HT1080 (cell line): ENCODE measurements at regions not wholly inside any gene's neighbourhood (a gene's known extent, or its start where the extent isn't known, plus 50 kb on each side); places are given as distances from the start of the nearest gene placed in this dataset.
A peak's percentile ranks its signal among the peaks of the same experiment; 100 is the strongest.

Source experiments
- DNase-seq: peaks from one replicate; pipeline ENCODE4 v3.0.0-alpha.2; 2015; ENCODE audit warnings: low read depth

- DNase-seq: no peak
Observed at GRCh38 chr1:58312461-58312860, 234.1 kb downstream of the OMA1 start.

GRCh38 chr1:58310881-58311280 lies 235.6 kb downstream of the OMA1 start:
- DNase-seq: no peak

- DNase-seq: no peak
Observed at GRCh38 chr1:58310469-58310868, 236.1 kb downstream of the OMA1 start.

GRCh38 chr1:58308206-58308605 lies 238.3 kb downstream of the OMA1 start:
- no peak for DNase-seq

GRCh38 chr1:58307431-58307830 lies 239.1 kb downstream of the OMA1 start:
- no peak for DNase-seq

- no peak for DNase-seq
Observed at GRCh38 chr1:58305622-58306021, 240.9 kb downstream of the OMA1 start.

- no peak for DNase-seq
Observed at GRCh38 chr1:58304346-58304975, 242.1 kb downstream of the OMA1 start.

GRCh38 chr1:58303841-58304240 lies 242.7 kb downstream of the OMA1 start:
- DNase-seq: no peak

- DNase-seq: no peak
Observed at GRCh38 chr1:58293388-58293787, 253.1 kb downstream of the OMA1 start.

GRCh38 chr1:58290685-58291372 lies 255.7 kb downstream of the OMA1 start:
- DNase-seq: peak; percentile 10

GRCh38 chr1:58288624-58289142 lies 257.8 kb downstream of the OMA1 start:
- no peak for DNase-seq

GRCh38 chr1:58287894-58288623 lies 258.5 kb downstream of the OMA1 start:
- no peak for DNase-seq

- DNase-seq: no peak
Observed at GRCh38 chr1:58284225-58284510, 262.4 kb downstream of the OMA1 start.

- DNase-seq: no peak
Observed at GRCh38 chr1:58283388-58284224, 262.9 kb downstream of the OMA1 start.

GRCh38 chr1:58282623-58283387 lies 263.7 kb downstream of the OMA1 start:
- DNase-seq: no peak

GRCh38 chr1:58266242-58266641 lies 280.3 kb downstream of the OMA1 start:
- DNase-seq: no peak

GRCh38 chr1:58264462-58264861 lies 282.1 kb downstream of the OMA1 start:
- DNase-seq: no peak

GRCh38 chr1:58262702-58263101 lies 283.8 kb downstream of the OMA1 start:
- DNase-seq: no peak

- no peak for DNase-seq
Observed at GRCh38 chr1:58258082-58258481, 288.4 kb downstream of the OMA1 start.

- no peak for DNase-seq
Observed at GRCh38 chr1:58257003-58257402, 289.5 kb downstream of the OMA1 start.

- DNase-seq: no peak
Observed at GRCh38 chr1:58256546-58256945, 290.0 kb downstream of the OMA1 start.
